ENCODE measurements at regions not wholly inside any gene's neighbourhood (a gene's known extent, or its start where the extent isn't known, plus 50 kb on each side); places are given as distances from the start of the nearest gene placed in this dataset.

DNA sequence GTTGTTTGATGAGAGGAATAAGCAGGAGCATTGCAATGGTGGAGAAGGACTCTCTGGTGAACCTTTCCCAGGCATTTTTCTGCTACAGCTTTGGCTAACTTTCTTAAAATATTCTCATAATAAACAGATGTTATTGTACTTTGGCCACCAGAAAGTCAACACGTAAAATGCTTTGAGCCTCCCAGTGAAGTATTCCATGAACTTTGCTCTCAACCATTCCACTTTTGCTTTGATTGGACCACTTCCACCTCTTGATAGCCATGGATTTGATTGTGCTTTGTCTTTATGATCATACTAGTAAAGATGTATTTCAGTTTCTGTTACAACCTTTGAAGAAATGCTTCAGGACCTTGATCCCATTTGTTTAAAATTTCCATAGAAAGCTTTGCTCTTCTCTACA lies 241.1 kb downstream of the TENT5A start:
- CTCF ChIA-PET (ENCODE audit: unreplicated experiment): no interaction called here
- POLR2A ChIA-PET: no interaction called here
- Histone ChIP-seq H3K4me2 (ENCODE audit: low read length) (no peak overlapping the region), H3K79me2 (ENCODE audit: insufficient read depth, low read depth, low read length) (no peaks in the 10 kb centered on the region), H4K20me1 (ENCODE audit: insufficient read depth, low read length) (no peaks in the 10 kb centered on the region), H3K9me2 (ENCODE audit: insufficient read depth, low read length) (no peaks in the 10 kb centered on the region), H3K4me1 (ENCODE audit: insufficient read depth, low read length, poor library complexity, severe bottlenecking) (no peaks in the 10 kb centered on the region), H2AFZ (ENCODE audit: low read length) (no peak overlapping the region), H3K4me3 (ENCODE audit: low read depth, low read length, poor library complexity, severe bottlenecking) (no peak overlapping the region), H3K27ac (ENCODE audit: low read depth, low read length, poor library complexity, severe bottlenecking) (no peak overlapping the region), H3K9me3 (ENCODE audit: low read length) (no peaks in the 10 kb centered on the region), H3K36me3 (ENCODE audit: insufficient read depth, low read length) (no peaks in the 10 kb centered on the region)
- no peak for TF ChIP-seq EZH2phosphoT487 (IDR thresholded peaks at IDR 0.05; ENCODE audit: borderline replicate concordance, low read depth, low read length)
- TF ChIP-seq, protein P1, sequence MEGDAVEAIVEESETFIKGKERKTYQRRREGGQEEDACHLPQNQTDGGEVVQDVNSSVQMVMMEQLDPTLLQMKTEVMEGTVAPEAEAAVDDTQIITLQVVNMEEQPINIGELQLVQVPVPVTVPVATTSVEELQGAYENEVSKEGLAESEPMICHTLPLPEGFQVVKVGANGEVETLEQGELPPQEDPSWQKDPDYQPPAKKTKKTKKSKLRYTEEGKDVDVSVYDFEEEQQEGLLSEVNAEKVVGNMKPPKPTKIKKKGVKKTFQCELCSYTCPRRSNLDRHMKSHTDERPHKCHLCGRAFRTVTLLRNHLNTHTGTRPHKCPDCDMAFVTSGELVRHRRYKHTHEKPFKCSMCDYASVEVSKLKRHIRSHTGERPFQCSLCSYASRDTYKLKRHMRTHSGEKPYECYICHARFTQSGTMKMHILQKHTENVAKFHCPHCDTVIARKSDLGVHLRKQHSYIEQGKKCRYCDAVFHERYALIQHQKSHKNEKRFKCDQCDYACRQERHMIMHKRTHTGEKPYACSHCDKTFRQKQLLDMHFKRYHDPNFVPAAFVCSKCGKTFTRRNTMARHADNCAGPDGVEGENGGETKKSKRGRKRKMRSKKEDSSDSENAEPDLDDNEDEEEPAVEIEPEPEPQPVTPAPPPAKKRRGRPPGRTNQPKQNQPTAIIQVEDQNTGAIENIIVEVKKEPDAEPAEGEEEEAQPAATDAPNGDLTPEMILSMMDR (conservative IDR thresholded peaks at IDR 0.05; ENCODE audit: low read length): no peak
- DNase-seq (ENCODE audit: low spot score): no peak
- no TSS peak for BruUV-seq (replicated peaks)
- intact Hi-C loops (cut with micrococcal nuclease; ENCODE audit: unreplicated experiment): no loop called here

DNA sequence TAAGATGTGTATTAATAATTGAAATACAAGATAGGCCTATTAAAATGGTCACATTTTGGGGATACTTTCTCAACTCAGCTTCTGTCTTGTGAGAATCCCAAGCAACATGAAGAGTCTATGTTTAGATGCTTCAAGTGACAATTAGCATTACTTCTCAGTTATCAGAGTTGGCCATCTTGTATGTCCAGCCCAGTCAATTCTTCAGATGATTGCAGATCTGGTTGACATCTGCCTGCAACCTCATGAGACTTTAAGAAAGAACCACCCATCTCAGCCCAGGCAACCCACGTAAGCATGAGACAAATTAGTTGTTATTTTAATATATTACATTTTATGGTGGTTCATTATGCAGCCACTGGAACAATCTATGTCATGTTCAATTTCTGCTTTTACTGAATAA lies 256.5 kb downstream of the TENT5A start:
- no TSS peak for BruUV-seq (replicated peaks)
- DNase-seq (ENCODE audit: low spot score): no peak

DNA sequence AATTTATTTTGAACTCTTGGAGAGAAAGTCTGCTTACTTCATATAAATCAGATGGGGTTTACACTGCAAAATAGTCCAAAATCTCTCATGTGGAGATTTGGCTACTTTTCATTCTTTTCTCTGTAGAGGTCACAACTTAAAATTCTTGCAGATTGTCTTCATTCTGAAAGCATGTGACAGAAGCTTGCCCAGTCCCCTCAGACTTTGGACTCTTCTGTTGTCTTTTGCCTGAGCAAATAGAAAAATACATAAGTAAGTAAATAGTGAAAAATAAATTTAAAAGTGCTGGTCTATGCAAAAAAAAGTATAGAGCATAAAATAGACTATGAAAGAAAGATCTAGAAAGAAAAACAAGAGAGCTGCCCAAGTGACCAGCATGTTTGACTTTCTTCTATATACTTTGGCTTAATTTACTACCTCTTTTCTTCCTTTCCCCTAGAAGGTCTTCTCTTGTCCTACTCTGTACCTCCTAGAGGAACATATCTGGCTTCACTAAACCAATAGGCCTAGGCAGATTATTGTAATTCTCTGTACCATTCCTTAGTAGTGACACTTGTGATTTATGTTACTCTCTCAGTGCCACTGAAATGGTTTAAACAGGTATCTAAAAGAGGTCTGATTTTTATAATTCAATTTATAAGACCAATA lies 260.9 kb downstream of the TENT5A start:
- Histone ChIP-seq H3K4me2 (ENCODE audit: low read length) (no peak overlapping the region), H3K79me2 (ENCODE audit: insufficient read depth, low read depth, low read length) (no peaks in the 10 kb centered on the region), H3K4me3 (ENCODE audit: low read depth, low read length, poor library complexity, severe bottlenecking) (no peak overlapping the region), H2AFZ (ENCODE audit: low read length) (no peak overlapping the region), H3K9me2 (ENCODE audit: insufficient read depth, low read length) (no peaks in the 10 kb centered on the region), H4K20me1 (ENCODE audit: insufficient read depth, low read length) (no peaks in the 10 kb centered on the region), H3K9me3 (ENCODE audit: low read length) (no peaks in the 10 kb centered on the region), H3K4me1 (ENCODE audit: insufficient read depth, low read length, poor library complexity, severe bottlenecking) (no peaks in the 10 kb centered on the region), H3K27ac (ENCODE audit: low read depth, low read length, poor library complexity, severe bottlenecking) (no peak overlapping the region), H3K36me3 (ENCODE audit: insufficient read depth, low read length) (no peaks in the 10 kb centered on the region)
- no TSS peak for BruUV-seq (replicated peaks)
- TF ChIP-seq, protein P1 (conservative IDR thresholded peaks at IDR 0.05; ENCODE audit: low read length): no peak
- TF ChIP-seq EZH2phosphoT487 (IDR thresholded peaks at IDR 0.05; ENCODE audit: borderline replicate concordance, low read depth, low read length): no peak
- CTCF ChIA-PET (ENCODE audit: unreplicated experiment): no interaction called here
- no peak for DNase-seq (ENCODE audit: low spot score)
- POLR2A ChIA-PET: interaction anchor here (0.7 to 0.8 kb wide), 2 partner anchors 10 to 12 kb away, joined by 3 read pairs; no protein-coding TSS in a partner anchor
- intact Hi-C loops (cut with micrococcal nuclease; ENCODE audit: unreplicated experiment): no loop called here

More for the DNA sequence above, 256.5 kb downstream of the TENT5A start:
- H3K9me3 ChIP-seq (ENCODE audit: low read length): 0 out of 2 replicates have a peak, but pooled peaks cover 5% of the 10 kb centered on the region
- H2AFZ ChIP-seq (ENCODE audit: low read length): no peak overlapping the region
- TF ChIP-seq, protein P1 (conservative IDR thresholded peaks at IDR 0.05; ENCODE audit: low read length): no peak
- no peak overlapping the region for H3K4me3 ChIP-seq (ENCODE audit: low read depth, low read length, poor library complexity, severe bottlenecking)
- H3K36me3 ChIP-seq (ENCODE audit: insufficient read depth, low read length): no peaks in the 10 kb centered on the region
- intact Hi-C loops (cut with micrococcal nuclease; ENCODE audit: unreplicated experiment): no loop called here
- ChIA-PET CTCF (ENCODE audit: unreplicated experiment) (no interaction called here), POLR2A (no interaction called here)
- no peaks in the 10 kb centered on the region for H3K4me1 ChIP-seq (ENCODE audit: insufficient read depth, low read length, poor library complexity, severe bottlenecking)
- H4K20me1 ChIP-seq (ENCODE audit: insufficient read depth, low read length): no peaks in the 10 kb centered on the region
- H3K27ac ChIP-seq (ENCODE audit: low read depth, low read length, poor library complexity, severe bottlenecking): no peak overlapping the region
- H3K79me2 ChIP-seq (ENCODE audit: insufficient read depth, low read depth, low read length): no peaks in the 10 kb centered on the region
- H3K4me2 ChIP-seq (ENCODE audit: low read length): no peak overlapping the region
- H3K9me2 ChIP-seq (ENCODE audit: insufficient read depth, low read length): no peaks in the 10 kb centered on the region
